Stimulated activated naive CD8-positive, alpha-beta T cell treated with anti-CD3 and anti-CD28 coated beads, Interleukin-15, Interleukin-2, amounts not matched to agents 100 ng/mL and 50 ng/mL, for 24 hours (primary cell): ENCODE measurements at regions not wholly inside any gene's neighbourhood (a gene's known extent, or its start where the extent isn't known, plus 50 kb on each side); places are given as distances from the start of the nearest gene placed in this dataset.
"Not testable (repeated sequence)": the region's sequence is repeated elsewhere in the genome, so short reads cannot be mapped to it uniquely, and the experiment has no call there.

Experiments used
- H3K27ac Mint-ChIP-seq: one replicate; pipeline ENCODE4 v1.8.0; 2021; ENCODE audit warnings: mild to moderate bottlenecking, mixed read lengths
- H3K27me3 Mint-ChIP-seq: one replicate; pipeline ENCODE4 v1.8.0; 2021; ENCODE audit warnings: mixed read lengths
- H3K36me3 Mint-ChIP-seq: one replicate; pipeline ENCODE4 v1.8.0; 2021; ENCODE audit warnings: low read depth, mixed read lengths
- H3K4me1 Mint-ChIP-seq: one replicate; pipeline ENCODE4 v1.8.0; 2021; ENCODE audit warnings: low read depth, mixed read lengths
- H3K4me3 Mint-ChIP-seq: one replicate; pipeline ENCODE4 v1.8.0; 2021; ENCODE audit warnings: mild to moderate bottlenecking, mixed read lengths
- H3K9me3 Mint-ChIP-seq: one replicate; pipeline ENCODE4 v1.8.0; 2021; ENCODE audit warnings: mixed read lengths

- Mint-ChIP-seq H3K36me3 (no peaks in the 10 kb centered on the region), H3K9me3 (no peaks in the 10 kb centered on the region)
Observed at GRCh38 chr10:105734479-105734878, 1093.4 kb downstream of the SORCS3 start.

GRCh38 chr10:105733924-105734323 is 1092.8 kb downstream of the SORCS3 start:
- Mint-ChIP-seq H3K9me3 (peaks cover under 1% of the 10 kb centered on the region), H3K4me3 (no peak overlapping the region), H3K36me3 (no peaks in the 10 kb centered on the region), H3K27me3 (no peaks in the 10 kb centered on the region), H3K27ac (no peak overlapping the region), H3K4me1 (no peaks in the 10 kb centered on the region)

More at GRCh38 chr10:105734479-105734878, 1093.4 kb downstream of the SORCS3 start:
- Mint-ChIP-seq H3K4me3 (no peak overlapping the region), H3K27me3 (no peaks in the 10 kb centered on the region), H3K27ac (no peak overlapping the region), H3K4me1 (no peaks in the 10 kb centered on the region)

GRCh38 chr10:105729428-105729827 is 1088.3 kb downstream of the SORCS3 start:
- Mint-ChIP-seq H3K36me3 (no peaks in the 10 kb centered on the region), H3K27me3 (no peaks in the 10 kb centered on the region), H3K4me3 (no peak overlapping the region)

GRCh38 chr10:105727586-105727985 is 1086.5 kb downstream of the SORCS3 start:
- H3K27me3 Mint-ChIP-seq: not testable (repeated sequence)

More at GRCh38 chr10:105729428-105729827, 1088.3 kb downstream of the SORCS3 start:
- H3K27ac Mint-ChIP-seq: no peak overlapping the region
- no peaks in the 10 kb centered on the region for H3K4me1 Mint-ChIP-seq
- peaks cover 16% of the 10 kb centered on the region for H3K9me3 Mint-ChIP-seq

GRCh38 chr10:105727131-105727530 is 1086.0 kb downstream of the SORCS3 start:
- no peaks in the 10 kb centered on the region for H3K27me3 Mint-ChIP-seq
- no peaks in the 10 kb centered on the region for H3K4me1 Mint-ChIP-seq
- H3K9me3 Mint-ChIP-seq: peaks cover 16% of the 10 kb centered on the region
- no peaks in the 10 kb centered on the region for H3K36me3 Mint-ChIP-seq
- no peak overlapping the region for H3K4me3 Mint-ChIP-seq
- H3K27ac Mint-ChIP-seq: no peak overlapping the region

More at GRCh38 chr10:105727586-105727985, 1086.5 kb downstream of the SORCS3 start:
- H3K4me1 Mint-ChIP-seq, H3K4me3 Mint-ChIP-seq, H3K27ac Mint-ChIP-seq, H3K36me3 Mint-ChIP-seq: not testable (repeated sequence)
- H3K9me3 Mint-ChIP-seq: peaks cover 16% of the 10 kb centered on the region

GRCh38 chr10:105726149-105726548 is 1085.1 kb downstream of the SORCS3 start:
- Mint-ChIP-seq H3K36me3 (no peaks in the 10 kb centered on the region), H3K9me3 (peaks cover 16% of the 10 kb centered on the region), H3K4me3 (no peak overlapping the region), H3K4me1 (no peaks in the 10 kb centered on the region), H3K27ac (no peak overlapping the region), H3K27me3 (no peaks in the 10 kb centered on the region)

GRCh38 chr10:105725007-105725406 is 1083.9 kb downstream of the SORCS3 start:
- Mint-ChIP-seq H3K27me3 (no peaks in the 10 kb centered on the region), H3K27ac (no peak overlapping the region), H3K4me1 (no peaks in the 10 kb centered on the region), H3K36me3 (no peaks in the 10 kb centered on the region), H3K4me3 (no peak overlapping the region), H3K9me3 (peaks cover 16% of the 10 kb centered on the region)

GRCh38 chr10:105718207-105718995 is 1077.3 kb downstream of the SORCS3 start:
- Mint-ChIP-seq H3K4me3 (no peak overlapping the region), H3K27me3 (no peaks in the 10 kb centered on the region), H3K27ac (no peak overlapping the region), H3K4me1 (no peaks in the 10 kb centered on the region), H3K9me3 (peaks cover 15% of the 10 kb centered on the region), H3K36me3 (no peaks in the 10 kb centered on the region)

- no peaks in the 10 kb centered on the region for H3K4me1 Mint-ChIP-seq
- H3K27ac Mint-ChIP-seq: no peak overlapping the region
- no peak overlapping the region for H3K4me3 Mint-ChIP-seq
- H3K27me3 Mint-ChIP-seq: no peaks in the 10 kb centered on the region
- no peaks in the 10 kb centered on the region for H3K36me3 Mint-ChIP-seq
- H3K9me3 Mint-ChIP-seq: peaks cover 19% of the 10 kb centered on the region
Observed at GRCh38 chr10:105714728-105715127, 1073.6 kb downstream of the SORCS3 start.

GRCh38 chr10:105707603-105708002 is 1066.5 kb downstream of the SORCS3 start:
- Mint-ChIP-seq H3K27ac (no peak overlapping the region), H3K9me3 (peaks cover 6% of the 10 kb centered on the region), H3K36me3 (no peaks in the 10 kb centered on the region), H3K4me1 (no peaks in the 10 kb centered on the region), H3K27me3 (no peaks in the 10 kb centered on the region), H3K4me3 (no peak overlapping the region)

- Mint-ChIP-seq H3K27ac (no peak overlapping the region), H3K4me1 (no peaks in the 10 kb centered on the region), H3K4me3 (no peak overlapping the region), H3K27me3 (no peaks in the 10 kb centered on the region), H3K9me3 (peaks cover 6% of the 10 kb centered on the region), H3K36me3 (no peaks in the 10 kb centered on the region)
Observed at GRCh38 chr10:105706281-105707026, 1065.4 kb downstream of the SORCS3 start.

- H3K4me3 Mint-ChIP-seq: no peak overlapping the region
- no peaks in the 10 kb centered on the region for H3K36me3 Mint-ChIP-seq
- no peak overlapping the region for H3K27ac Mint-ChIP-seq
- no peaks in the 10 kb centered on the region for H3K4me1 Mint-ChIP-seq
- no peaks in the 10 kb centered on the region for H3K27me3 Mint-ChIP-seq
- no peaks in the 10 kb centered on the region for H3K9me3 Mint-ChIP-seq
Observed at GRCh38 chr10:105702211-105702610, 1061.1 kb downstream of the SORCS3 start.

- Mint-ChIP-seq H3K4me1 (no peaks in the 10 kb centered on the region), H3K27ac (no peak overlapping the region), H3K9me3 (no peaks in the 10 kb centered on the region), H3K36me3 (no peaks in the 10 kb centered on the region), H3K4me3 (no peak overlapping the region), H3K27me3 (no peaks in the 10 kb centered on the region)
Observed at GRCh38 chr10:105700218-105700617, 1059.1 kb downstream of the SORCS3 start.

- Mint-ChIP-seq H3K4me3 (no peak overlapping the region), H3K27me3 (no peaks in the 10 kb centered on the region), H3K9me3 (no peaks in the 10 kb centered on the region), H3K4me1 (no peaks in the 10 kb centered on the region), H3K27ac (no peak overlapping the region), H3K36me3 (no peaks in the 10 kb centered on the region)
Observed at GRCh38 chr10:105699504-105699903, 1058.4 kb downstream of the SORCS3 start.

- H3K4me3 Mint-ChIP-seq: no peak overlapping the region
- no peaks in the 10 kb centered on the region for H3K4me1 Mint-ChIP-seq
- H3K27me3 Mint-ChIP-seq: no peaks in the 10 kb centered on the region
- H3K36me3 Mint-ChIP-seq: no peaks in the 10 kb centered on the region
- no peak overlapping the region for H3K27ac Mint-ChIP-seq
- H3K9me3 Mint-ChIP-seq: no peaks in the 10 kb centered on the region
Observed at GRCh38 chr10:105698592-105698991, 1057.5 kb downstream of the SORCS3 start.
